HG02840 (cell line): ENCODE measurements at regions not wholly inside any gene's neighbourhood (a gene's known extent, or its start where the extent isn't known, plus 50 kb on each side); places are given as distances from the start of the nearest gene placed in this dataset.
"Not testable (repeated sequence)": the region's sequence is repeated elsewhere in the genome, so short reads cannot be mapped to it uniquely, and the experiment has no call there.

Experiments
- ATAC-seq: cut with Tn5 transposase; IDR thresholded peaks from one replicate; pipeline ENCODE4 v1.9.1; 2021; ENCODE audit warnings: mild to moderate bottlenecking, moderate library complexity, moderate number of reproducible peaks; ENCODE audit not compliant: unreplicated experiment, low FRiP score

DNA sequence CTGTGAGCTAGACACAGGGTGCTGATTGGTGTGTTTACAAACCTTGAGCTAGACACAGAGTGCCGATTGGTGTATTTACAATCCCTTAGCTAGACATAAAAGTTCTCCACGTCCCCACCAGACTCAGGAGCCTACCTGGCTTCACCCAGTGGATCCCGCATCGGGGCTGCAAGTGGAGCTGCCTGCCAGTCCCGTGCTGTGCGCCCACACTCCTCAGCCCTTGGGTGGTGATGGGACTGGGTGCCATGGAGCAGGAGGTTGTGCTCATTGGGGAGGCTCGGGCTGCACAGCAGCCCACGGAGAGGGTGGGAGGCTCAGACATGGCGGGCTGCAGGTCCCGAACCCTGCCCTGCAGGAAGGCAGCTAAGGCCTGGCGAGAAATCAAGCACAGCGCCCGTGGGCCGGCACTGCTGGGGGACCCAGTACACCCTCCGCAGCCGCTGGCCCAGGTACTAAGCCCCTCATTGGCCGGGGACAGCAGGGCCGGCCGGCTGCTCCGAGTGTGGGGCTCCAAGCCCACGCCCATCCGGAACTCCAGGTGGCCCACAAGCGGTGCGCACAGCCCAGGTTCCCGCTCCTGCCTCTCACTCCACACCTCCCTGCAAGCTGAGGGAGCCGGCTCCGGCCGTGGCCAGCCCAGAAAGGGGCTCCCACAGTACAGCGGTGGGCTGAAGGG is 158.6 kb downstream of the SPIN4 start:
- not testable (repeated sequence) for ATAC-seq

DNA sequence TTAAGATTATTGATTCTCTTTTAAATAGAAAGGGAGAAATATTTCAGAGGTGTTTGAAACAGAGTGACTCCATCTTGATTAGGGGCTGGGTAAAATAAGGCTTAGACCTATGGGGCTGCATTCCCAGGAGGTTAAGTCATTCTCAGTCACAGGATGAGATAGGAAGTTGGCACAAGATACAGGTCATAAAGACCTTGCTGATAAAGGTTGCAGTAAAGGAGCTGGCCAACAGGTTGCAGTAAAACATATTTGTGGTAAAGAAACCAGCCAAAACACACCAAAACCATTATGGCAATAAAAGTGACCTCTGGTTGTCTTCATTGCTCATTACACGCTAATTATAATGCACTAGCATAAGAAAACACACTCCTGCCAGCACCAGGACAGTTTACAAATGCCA is 165.0 kb downstream of the SPIN4 start:
- ATAC-seq = no peak

DNA sequence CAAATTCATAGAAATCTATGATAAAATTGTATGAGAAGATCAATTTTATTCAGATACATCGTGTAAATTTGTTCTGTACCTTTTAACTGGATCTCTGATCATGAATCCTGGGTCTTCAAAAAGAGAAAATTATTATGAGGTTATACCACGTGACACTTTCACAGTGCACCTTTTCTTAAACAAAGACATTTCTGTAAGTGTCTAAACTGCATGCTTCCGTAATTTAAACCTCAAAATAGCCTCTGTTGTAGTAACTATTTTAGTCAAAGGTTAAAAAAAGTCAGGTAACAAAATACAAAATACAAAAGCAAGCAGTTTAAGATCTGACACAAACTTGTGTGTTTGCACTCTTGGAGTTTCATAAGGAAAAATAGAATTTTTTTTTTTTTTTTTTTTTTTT is 171.3 kb downstream of the SPIN4 start:
- ATAC-seq = not testable (repeated sequence)

DNA sequence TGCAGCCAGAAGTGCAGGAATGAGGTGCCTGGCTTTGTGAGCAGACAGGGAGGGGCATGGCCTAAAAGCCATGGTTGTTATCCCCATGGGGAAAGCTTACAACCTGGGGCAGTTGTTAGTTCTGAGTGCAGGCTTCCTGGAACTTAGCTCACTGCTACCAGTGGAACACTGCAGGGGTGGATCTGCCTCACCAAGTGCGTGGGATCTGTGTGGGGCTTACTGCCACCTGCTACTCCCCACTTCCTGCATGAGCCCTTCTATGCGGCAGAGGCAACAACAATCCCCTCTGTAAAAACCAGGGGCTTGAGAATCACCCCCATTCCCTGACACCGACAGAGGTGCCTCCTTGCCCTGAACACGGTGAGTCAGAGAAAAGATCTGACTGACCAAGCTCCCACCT is 174.6 kb downstream of the SPIN4 start:
- ATAC-seq = not testable (repeated sequence)

DNA sequence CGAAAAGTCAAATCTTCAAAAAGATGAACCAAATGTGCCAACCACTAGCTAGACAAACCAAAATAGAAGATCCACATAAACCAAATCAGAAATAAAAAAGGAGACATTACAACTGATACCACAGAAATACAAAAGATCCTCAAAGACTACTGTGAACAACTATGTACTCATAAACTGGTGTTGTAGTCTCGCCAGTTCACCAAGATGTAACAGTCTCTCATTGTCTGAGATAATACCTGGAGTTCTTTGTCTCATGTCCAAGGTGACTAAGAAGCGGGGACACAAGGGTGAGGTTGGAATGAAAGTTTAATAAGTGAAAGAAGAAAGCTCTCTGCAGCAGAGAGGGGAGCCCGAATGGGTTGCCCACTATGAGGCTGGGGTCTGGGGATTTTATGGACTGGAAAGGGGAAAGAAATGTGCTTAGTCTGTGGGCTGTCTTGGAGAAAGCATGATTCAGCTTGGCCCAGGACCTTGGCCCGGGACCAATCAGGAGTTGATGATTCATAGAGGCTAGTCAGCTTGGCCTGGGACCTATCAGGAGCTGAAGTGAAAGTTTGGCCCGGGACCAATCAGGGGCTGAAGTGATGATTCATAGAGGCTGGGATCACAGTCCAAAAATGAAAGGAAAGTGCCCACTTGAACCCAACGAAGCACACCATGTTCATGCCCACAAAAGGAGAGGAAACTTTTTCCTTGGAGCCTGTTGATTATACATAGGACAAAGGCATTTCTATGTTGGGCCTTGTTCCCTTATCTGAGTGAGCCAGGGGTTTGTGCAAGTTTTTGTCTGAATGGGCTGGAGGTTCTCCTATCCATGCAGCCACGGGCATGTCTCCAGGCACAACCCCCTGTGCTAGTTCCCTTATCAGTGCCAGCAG is 177.1 kb downstream of the SPIN4 start:
- ATAC-seq = not testable (repeated sequence)

DNA sequence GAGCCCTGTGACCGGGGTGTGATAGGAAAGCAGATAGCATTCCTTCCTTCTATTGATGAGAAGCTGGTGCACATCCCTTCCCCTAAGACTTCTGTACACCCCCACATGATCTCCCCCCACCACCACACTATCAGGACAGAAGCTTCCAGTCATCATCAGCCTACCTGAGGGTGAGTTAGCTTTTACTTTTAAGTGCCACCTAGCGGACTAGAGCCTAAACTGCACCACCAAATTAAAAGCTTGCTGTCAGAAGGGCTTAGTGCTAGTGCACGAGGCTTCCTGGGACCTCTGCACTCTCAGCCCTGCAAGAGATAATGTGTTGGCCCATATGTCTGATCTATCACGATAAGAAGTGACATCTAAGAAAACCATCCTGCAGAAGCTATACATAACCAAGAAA is 181.7 kb downstream of the SPIN4 start:
- ATAC-seq = not testable (repeated sequence)

DNA sequence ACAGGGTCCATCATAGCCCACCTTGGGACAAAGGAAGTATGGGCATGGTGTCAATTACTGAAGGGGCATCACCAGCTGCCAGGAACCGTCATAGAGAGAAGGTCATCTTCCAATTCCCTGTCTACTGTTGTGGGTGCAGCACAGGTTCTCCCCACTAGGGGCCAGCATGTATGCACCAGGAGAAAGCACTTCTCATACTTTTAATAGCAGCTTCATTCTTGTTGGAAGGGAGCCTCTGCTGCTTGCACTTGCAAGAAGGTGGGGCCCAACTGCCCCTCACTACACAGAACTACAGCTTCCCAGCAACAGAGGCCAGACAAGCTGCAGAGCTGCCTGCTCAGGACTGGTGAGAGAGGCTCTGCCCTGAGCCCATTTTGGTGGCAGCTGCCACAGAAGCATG is 182.2 kb downstream of the SPIN4 start:
- ATAC-seq = not testable (repeated sequence)

DNA sequence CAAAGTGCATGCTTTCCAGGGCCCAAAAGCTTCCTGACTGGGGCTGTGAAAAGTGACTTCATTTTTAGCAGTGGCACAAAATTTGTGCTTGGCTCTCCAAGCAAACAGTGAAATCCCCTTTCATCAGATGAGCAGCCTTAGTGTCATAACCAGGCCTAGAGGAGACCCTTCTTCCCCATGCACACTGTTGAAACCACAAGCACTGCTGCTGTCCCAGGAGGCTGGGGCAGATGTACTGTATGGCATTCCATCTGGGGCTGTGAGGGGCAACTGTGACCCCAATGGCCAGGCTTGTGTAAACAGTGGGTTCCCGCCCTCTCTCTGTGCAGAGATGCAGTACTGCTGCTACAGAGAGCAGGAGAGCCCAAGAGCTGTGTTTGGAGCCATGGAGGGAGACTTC is 184.1 kb downstream of the SPIN4 start:
- ATAC-seq = not testable (repeated sequence)

DNA sequence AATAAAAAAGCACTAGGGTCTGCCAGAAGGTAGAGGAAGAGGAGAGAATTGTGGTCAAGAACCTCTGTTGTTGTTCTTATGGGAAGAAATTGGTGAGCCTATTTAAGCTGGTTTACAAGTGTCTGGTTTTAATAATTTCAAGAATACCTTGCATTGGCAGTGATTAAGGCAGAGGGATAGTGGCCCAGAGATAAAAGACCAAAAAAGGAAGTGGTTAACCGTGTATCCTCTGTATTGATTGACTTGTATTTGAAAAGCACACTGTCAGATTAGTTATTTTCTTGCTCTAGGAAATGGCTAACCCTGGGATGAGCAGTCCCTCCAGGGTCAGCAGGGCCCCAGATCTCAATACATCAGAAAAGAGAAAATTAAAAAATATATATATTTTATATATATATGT is 190.1 kb downstream of the SPIN4 start:
- ATAC-seq = not testable (repeated sequence)

DNA sequence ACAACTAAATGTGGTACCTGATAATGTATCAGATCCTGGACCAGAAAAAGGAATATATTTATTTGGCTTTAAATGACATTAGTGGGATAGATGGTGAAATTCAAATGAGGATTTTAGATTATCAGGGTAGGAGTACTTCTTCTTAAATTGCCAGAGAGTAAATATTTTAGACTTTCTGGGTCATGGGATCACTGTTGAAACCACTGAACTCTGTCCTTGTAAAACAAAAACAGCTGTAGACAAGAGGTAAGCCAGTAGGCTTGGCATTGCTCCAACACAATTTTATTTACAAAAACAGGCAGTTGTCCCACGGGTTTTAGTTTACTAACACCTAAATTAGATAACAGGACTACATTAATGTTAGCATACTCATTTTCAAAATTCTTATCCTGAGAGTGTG is 190.8 kb downstream of the SPIN4 start:
- not testable (repeated sequence) for ATAC-seq

DNA sequence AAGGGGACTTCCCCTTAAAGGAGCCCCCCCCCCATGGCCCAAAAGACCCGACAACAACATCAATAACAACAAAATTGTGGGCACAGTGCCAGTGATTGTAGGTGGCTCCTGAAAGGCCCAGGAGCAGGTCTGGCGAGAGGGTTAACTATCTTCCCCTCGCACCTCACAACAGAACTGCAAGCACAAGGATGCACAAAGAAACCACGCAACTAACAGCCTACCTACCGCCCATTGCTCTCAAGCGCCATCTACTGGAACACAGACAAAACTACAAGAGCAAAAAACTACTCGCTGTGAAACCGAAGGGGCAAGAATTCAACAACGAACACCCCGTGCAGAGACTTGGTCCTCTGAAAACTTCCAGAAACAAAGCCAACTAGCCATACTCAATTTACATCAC is 205.6 kb downstream of the SPIN4 start:
- ATAC-seq = not testable (repeated sequence)

DNA sequence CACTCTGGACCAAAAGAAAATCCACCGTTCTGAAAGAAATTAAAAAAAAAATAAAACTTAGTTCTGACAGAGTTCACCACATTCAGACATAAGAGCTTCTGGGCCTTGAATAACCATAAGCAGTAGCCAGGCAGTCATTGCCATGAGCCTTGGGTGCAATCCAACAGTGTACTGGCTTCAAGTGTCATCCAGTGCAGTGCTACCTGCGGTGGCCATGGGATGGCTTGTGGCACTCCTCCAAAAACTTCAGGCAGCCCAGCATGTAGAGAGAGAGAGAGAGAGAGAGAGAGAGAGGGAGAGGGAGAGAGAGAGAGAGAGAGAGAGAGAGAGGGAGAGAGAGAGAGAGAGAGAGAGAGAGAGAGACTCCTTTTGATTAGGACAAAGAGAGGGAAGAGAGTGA is 208.5 kb downstream of the SPIN4 start:
- ATAC-seq = not testable (repeated sequence)

DNA sequence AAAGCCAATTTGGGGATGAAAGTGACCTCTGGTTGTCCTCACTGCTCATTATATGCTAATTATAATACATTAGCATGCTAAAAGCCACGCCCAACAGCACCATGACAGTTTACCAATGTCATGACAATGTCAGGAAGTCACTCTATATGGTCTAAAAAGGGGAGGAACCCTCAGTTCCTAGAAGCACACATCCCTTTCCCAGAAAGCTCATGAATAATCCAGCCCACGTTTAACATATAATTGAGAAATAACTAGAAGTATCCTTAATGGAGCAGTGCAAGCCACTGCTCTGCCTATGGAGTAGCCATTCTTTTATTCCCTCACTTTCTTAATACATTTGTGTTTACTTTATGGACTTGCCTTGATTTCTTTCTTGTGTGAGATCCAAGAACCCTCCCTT is 215.3 kb downstream of the SPIN4 start:
- ATAC-seq = not testable (repeated sequence)

DNA sequence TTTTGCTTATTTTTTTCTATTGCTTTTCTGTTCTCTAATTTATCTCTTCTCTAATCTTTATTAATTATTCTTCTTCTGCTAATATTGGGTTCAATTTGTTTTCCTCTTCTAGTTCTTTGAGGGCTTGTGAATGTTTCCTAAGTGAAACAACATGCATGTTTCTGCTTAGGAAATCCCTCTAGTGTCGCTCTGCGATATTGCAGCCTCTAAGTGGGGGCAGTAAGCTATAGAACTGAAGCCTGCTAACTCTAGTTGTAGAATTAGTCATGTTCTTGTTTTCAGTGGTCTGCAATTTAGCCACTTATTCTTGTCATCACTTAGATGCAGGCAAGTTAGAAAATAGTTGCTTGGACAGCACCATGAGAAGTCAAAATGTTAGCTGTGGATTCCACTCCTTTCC is 222.6 kb downstream of the SPIN4 start:
- no peak for ATAC-seq

DNA sequence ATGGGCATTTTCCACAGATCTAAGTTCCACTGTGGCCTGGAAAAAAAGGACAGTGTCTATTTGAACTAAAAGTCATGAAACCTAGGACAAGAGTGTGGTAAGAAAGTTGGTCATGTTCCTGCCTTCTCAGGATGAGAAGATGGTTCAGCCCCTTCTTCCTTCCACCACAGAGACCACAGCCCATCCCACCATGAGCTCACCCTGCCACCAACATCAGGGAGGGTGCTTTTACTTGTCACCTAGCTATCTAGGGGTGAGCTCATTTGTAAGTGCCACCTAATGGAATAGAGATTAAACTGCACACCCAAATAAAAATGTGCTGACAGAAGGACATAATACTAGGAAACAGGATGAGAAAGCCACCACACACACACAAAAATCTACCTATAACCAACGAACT is 235.9 kb downstream of the SPIN4 start:
- no peak for ATAC-seq

DNA sequence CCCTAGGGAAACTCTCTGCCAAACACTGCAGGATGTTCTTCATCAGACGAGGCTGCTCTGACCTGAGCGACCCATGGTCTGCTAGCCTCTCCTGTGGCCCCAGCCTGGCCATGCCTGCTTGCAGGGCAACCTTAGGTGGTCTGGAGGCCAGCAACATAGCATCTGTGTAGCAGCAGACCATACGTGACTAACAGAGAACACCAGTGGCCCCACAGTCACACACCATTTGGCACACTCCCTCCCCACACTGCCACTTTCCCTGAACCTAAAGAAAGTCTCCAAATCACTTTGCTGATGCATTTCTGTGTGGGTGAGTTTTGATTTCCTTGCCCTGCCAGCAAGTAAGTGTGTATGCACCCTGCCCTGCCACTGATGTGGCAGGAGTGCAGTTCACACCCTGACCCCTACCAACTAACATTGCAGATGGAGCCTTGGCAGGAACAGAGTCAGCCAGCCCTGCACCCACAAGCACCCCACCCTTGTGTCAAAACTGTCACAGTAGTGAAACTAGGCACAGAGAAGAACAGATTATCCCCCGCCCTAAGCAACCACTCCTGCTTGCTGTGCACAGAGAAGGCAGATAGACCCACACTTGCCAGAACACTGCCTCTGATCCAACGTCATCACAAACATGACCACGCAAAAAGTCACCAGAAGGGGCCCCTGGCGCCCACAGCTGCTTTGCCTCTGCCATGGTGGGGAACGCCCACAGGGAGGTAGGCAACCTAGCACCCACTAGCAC is 249.1 kb downstream of the SPIN4 start:
- ATAC-seq = no peak

DNA sequence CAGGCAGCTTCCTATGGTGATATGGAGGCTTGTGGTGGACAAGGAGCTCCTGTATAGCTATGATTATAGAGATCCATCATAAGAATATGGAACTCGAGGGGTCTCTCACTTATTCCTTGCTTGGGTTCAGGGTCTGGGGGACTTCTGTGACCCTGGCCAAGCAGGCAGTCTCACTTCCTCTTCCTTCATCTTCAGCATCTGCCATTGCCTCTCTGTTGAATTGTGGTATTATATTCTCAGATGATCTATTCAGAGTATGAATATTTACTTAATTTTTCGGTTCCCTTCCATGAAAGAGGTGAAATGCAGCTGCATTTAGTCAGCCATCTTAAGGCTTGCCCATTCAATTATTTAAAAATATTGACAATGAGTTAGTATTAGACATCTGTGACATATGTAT is 292.9 kb downstream of the SPIN4 start:
- no peak for ATAC-seq

DNA sequence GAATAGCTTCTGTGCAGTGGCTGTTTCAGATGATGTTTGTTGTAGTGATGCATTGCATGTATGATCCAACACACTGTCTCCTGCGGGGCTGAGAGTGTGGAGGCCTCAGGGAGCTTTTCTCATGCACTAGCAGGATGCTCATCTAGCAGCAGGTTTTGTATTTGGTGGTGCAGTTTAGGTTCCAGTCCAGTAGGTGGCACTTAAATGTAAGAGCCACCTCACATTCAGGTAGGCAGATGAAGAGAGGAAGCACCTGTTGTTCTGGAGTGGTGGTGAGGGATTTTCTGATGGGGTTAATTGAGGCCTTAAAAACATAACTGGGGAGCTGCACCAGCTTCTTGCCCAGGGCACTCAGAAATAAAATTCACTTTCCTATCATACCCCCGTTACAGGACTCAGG is 300.9 kb downstream of the SPIN4 start:
- ATAC-seq = no peak

DNA sequence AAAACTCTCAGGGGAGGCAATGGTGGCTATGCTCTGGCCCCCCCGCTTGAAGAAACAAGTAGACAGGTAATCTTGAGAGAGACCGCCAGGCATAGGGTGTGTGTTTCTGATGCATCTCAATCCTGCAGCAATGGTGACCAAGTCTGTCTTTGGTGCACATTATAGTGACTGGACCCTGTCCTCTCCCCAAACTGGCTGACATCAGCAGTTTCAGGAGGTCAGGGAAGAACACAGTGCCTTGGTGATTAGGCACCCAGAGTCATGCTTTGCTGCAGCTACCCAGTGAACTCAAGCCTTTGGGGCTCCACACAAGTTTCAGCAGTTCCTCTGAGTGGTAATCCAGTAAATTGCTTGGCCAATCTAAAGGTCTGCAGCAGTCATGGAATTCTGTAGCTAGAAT is 318.3 kb downstream of the SPIN4 start:
- no peak for ATAC-seq

DNA sequence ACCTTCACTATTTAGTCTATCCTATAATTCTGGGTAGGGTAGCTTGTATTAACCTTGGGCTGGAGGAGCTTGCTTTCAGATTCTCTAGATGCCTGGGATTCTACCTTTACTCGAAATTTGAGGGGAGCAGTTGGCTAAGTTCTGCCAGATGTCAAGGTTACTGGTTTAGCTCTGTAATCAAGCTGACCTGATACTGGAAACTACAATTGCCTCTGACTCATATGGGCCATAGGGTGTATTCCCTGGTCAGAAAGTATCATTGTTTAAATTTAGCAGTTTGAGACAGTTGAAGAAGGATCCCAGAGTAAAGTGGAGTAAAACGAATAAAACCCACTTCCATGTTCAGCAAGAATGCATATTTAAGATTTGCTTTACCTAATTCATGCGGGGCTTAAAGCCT is 337.6 kb downstream of the SPIN4 start:
- no peak for ATAC-seq

DNA sequence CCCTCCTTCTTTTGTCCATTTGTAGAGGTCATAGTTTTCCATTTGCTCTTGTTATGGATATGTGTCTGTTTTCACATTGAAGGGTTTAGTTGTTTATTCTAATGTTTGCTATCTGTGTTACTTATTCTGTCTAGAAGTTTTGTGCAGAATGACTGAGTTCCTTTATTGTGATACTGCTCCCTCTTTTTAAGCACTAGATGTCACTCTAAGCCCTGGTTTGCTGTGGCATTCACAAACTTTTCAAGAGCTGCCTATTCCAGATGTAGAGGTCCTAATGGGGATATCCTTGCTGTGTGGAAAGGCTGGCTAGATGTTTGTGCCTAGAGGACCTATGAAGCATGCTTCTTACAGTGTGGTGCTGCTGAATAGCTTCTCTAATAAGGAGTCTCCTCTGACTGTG is 338.6 kb downstream of the SPIN4 start:
- no peak for ATAC-seq
